Liver (tissue), 3 donors: ENCODE measurements at regions not wholly inside any gene's neighbourhood (a gene's known extent, or its start where the extent isn't known, plus 50 kb on each side); places are given as distances from the start of the nearest gene placed in this dataset.

Source experiments
- RAD21 ChIP-seq, 2 donors: IDR thresholded peaks; 2 replicates each; pipeline ENCODE4 v1.6.1; 2016; ENCODE audit warnings: antibody characterized with exemption in 2 of 2, mild to moderate bottlenecking in 2 of 2
- TAF1 ChIP-seq: conservative IDR thresholded peaks from 2 replicates; pipeline ENCODE4 v1.6.1; 2016; ENCODE audit warnings: antibody characterized with exemption, mild to moderate bottlenecking
- YY1 ChIP-seq: IDR thresholded peaks from 2 replicates; pipeline ENCODE4 v1.6.1; 2016; ENCODE audit warnings: antibody characterized with exemption, mild to moderate bottlenecking
- TF ChIP-seq, protein P1 (sequence below): IDR thresholded peaks from 2 replicates; pipeline ENCODE4 v1.6.1; 2016; ENCODE audit warnings: antibody characterized with exemption, mild to moderate bottlenecking
- TF ChIP-seq, protein P2 (sequence below): fragments of 150-350 bp; IDR thresholded peaks from 2 replicates; pipeline ENCODE4 v1.5.1; 2017; ENCODE audit warnings: improper control_type of control experiment, low read depth, low read length; ENCODE audit not compliant: missing input control
- donor health status: healthy.
- donor health status: healthy.

DNA sequence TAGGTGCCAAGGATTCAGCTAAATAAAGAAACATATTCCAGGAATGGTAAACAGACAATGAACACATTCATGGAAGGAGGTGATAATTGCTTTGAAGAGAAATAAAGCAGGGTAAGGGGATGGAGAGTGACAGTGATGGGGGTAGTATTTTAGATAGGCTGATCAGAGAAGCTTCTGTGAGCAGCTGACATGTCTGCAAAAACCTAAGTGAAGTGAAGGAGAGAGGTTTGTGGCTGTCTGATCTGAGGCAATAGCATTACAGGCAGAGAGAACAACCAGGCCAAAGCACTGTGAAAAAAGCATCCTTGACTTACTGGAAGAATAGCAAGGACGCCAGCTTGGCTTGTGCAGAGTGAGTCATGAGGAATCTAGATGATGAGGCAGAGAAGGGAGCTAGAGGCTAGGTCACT is 271.9 kb upstream of the GATB start:
- TF ChIP-seq RAD21 (IDR thresholded peaks at IDR 0.05) (no peak), YY1 (no peak), TAF1 (no peak)
- TF ChIP-seq, protein P1, sequence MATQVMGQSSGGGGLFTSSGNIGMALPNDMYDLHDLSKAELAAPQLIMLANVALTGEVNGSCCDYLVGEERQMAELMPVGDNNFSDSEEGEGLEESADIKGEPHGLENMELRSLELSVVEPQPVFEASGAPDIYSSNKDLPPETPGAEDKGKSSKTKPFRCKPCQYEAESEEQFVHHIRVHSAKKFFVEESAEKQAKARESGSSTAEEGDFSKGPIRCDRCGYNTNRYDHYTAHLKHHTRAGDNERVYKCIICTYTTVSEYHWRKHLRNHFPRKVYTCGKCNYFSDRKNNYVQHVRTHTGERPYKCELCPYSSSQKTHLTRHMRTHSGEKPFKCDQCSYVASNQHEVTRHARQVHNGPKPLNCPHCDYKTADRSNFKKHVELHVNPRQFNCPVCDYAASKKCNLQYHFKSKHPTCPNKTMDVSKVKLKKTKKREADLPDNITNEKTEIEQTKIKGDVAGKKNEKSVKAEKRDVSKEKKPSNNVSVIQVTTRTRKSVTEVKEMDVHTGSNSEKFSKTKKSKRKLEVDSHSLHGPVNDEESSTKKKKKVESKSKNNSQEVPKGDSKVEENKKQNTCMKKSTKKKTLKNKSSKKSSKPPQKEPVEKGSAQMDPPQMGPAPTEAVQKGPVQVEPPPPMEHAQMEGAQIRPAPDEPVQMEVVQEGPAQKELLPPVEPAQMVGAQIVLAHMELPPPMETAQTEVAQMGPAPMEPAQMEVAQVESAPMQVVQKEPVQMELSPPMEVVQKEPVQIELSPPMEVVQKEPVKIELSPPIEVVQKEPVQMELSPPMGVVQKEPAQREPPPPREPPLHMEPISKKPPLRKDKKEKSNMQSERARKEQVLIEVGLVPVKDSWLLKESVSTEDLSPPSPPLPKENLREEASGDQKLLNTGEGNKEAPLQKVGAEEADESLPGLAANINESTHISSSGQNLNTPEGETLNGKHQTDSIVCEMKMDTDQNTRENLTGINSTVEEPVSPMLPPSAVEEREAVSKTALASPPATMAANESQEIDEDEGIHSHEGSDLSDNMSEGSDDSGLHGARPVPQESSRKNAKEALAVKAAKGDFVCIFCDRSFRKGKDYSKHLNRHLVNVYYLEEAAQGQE: no peak
- TF ChIP-seq, protein P2, sequence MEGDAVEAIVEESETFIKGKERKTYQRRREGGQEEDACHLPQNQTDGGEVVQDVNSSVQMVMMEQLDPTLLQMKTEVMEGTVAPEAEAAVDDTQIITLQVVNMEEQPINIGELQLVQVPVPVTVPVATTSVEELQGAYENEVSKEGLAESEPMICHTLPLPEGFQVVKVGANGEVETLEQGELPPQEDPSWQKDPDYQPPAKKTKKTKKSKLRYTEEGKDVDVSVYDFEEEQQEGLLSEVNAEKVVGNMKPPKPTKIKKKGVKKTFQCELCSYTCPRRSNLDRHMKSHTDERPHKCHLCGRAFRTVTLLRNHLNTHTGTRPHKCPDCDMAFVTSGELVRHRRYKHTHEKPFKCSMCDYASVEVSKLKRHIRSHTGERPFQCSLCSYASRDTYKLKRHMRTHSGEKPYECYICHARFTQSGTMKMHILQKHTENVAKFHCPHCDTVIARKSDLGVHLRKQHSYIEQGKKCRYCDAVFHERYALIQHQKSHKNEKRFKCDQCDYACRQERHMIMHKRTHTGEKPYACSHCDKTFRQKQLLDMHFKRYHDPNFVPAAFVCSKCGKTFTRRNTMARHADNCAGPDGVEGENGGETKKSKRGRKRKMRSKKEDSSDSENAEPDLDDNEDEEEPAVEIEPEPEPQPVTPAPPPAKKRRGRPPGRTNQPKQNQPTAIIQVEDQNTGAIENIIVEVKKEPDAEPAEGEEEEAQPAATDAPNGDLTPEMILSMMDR: no peak
